Lower leg skin (tissue), 3 donors: ENCODE measurements at regions not wholly inside any gene's neighbourhood (a gene's known extent, or its start where the extent isn't known, plus 50 kb on each side); places are given as distances from the start of the nearest gene placed in this dataset.

ENCODE experiments used
- CTCF ChIP-seq, 3 donors: fragments of 450-650 bp; IDR thresholded peaks; one replicate each; pipeline ENCODE4 v1.5.1; 2016; ENCODE audit warnings: antibody characterized with exemption in 3 of 3, mild to moderate bottlenecking in 3 of 3, moderate library complexity in 2 of 3
- POLR2A ChIP-seq, 2 donors: fragments of 450-650 bp; IDR thresholded peaks; one replicate each; pipeline ENCODE4 v1.6.1; 2016 to 2017; ENCODE audit warnings: antibody characterized with exemption in 2 of 2, mild to moderate bottlenecking in 1 of 2, moderate library complexity in 1 of 2

DNA sequence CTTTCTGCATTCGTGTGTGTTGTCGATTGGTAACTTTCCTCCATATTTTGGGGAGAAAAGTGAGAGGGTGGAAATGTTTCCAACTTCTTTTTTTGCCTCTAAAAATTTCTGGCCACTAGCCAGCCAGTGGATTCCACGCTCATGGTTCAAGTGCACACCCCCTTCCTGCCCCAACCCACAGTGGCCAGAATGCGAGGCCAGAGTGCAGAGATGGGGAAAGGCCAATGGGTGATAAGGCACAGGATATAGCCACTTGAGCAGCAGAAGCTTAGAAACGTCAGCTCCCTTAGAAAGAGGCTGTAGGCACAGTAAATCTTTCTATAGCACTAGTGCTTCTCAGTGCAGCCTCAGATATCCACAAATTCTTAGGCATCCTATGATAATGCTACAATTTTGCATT, 75.8 kb upstream of the ADRB2 start:
- TF ChIP-seq POLR2A (IDR thresholded peaks at IDR 0.05), result no peak
- TF ChIP-seq CTCF (IDR thresholded peaks at IDR 0.05), result no peak
